HG03103 (cell line): ENCODE measurements at regions not wholly inside any gene's neighbourhood (a gene's known extent, or its start where the extent isn't known, plus 50 kb on each side); places are given as distances from the start of the nearest gene placed in this dataset.

Source experiments
- ATAC-seq: cut with Tn5 transposase; IDR thresholded peaks from one replicate; pipeline ENCODE4 v1.9.1; 2021; ENCODE audit warnings: low read depth; ENCODE audit not compliant: unreplicated experiment

GRCh38 chr6:159100395-159101182, 55.8 kb upstream of the TAGAP start:
- no peak for ATAC-seq

- no peak for ATAC-seq
Observed at GRCh38 chr6:159099961-159100360, 55.2 kb upstream of the TAGAP start.

GRCh38 chr6:159099276-159099675, 54.5 kb upstream of the TAGAP start:
- no peak for ATAC-seq

GRCh38 chr6:159098636-159099106, 53.9 kb upstream of the TAGAP start:
- no peak for ATAC-seq

GRCh38 chr6:159097256-159097655, 52.5 kb upstream of the TAGAP start:
- ATAC-seq: no peak

- ATAC-seq: no peak
Observed at GRCh38 chr6:159095616-159096015, 50.8 kb upstream of the TAGAP start.

- no peak for ATAC-seq
Observed at GRCh38 chr6:159094444-159095252, 49.9 kb upstream of the TAGAP start.
